ENCODE measurements at regions not wholly inside any gene's neighbourhood (a gene's known extent, or its start where the extent isn't known, plus 50 kb on each side); places are given as distances from the start of the nearest gene placed in this dataset.
A peak's percentile ranks its signal among the peaks of the same experiment; 100 is the strongest.

DNA sequence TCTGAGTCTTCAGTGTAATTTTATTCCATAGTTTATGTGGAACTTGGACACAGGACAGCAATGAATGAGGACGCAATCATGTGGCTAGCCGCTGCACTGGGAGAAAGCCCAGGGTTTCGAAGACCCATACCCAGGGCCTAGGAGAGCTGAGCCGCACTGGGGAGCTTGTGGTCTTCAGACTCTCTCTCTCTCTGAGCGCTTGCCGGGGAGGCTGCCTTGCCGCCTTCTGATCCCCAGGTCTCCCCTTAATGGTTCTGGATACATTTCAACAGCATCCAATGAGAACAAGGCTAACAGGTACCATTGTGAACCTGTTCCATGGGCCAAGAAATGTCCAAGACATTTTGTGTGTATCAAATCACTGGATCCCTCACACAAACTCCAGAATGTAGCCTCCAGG, 383.4 kb downstream of the ICE1 start:
- no peak for TF ChIP-seq CTCF (IDR thresholded peaks at IDR 0.05)
- intact Hi-C loops (cut with DNase I) = no loop called here
- Histone ChIP-seq H3K27me3 (no peaks in the 10 kb centered on the region), H3K27ac (no peak overlapping the region), H3K9me3 (no peaks in the 10 kb centered on the region), H3K4me1 (no peaks in the 10 kb centered on the region), H3K36me3 (no peaks in the 10 kb centered on the region), H3K4me3 (no peak overlapping the region)
- DNase-seq = no peak
- ATAC-seq = no peak

DNA sequence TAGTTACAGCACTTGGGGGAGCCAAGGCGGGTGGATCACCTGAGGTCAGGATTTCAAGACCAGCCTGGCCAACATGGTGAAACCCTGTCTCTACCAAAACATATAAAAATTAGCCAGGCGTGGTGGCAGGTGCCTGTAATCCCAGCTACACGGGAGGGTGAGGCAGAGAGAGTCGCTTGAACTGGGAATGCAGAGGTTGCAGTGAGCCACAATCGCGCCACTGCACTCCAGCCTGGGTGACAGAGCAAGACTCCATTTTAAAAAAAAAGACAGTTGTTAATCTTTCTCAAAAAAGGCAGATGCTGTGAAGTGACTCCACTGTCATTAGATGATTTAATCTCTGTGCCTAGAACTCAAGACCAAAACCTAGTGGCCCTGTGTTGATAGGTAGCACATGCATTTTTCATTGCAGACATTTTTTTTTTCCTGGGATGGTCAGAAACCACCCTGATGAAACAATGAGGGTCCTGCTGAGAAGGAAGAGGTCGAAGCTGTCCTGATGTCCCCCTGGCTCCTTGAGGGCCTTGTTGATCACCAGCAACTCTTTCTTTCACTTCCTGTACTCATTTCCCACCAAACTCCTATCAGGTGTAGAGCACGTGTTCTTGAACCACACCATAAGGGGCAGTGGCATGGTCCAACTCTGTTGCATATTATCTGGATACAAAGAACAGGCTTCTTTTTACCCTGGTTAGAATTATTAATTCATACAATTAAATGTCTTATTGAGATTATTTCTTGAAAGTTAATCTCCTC, 382.2 kb downstream of the ICE1 start:
- H3K4me3 ChIP-seq = no peak overlapping the region
- TF ChIP-seq CTCF (IDR thresholded peaks at IDR 0.05) = no peak
- H3K27ac ChIP-seq = no peak overlapping the region
- H3K36me3 ChIP-seq = no peaks in the 10 kb centered on the region
- no peaks in the 10 kb centered on the region for H3K9me3 ChIP-seq
- intact Hi-C loops (cut with DNase I) = no loop called here
- no peaks in the 10 kb centered on the region for H3K4me1 ChIP-seq
- DNase-seq = no peak
- H3K27me3 ChIP-seq = no peaks in the 10 kb centered on the region
- no peak for ATAC-seq

- Histone ChIP-seq H3K4me1 (no peaks in the 10 kb centered on the region), H3K36me3 (no peaks in the 10 kb centered on the region), H3K27ac (no peak overlapping the region), H3K27me3 (no peaks in the 10 kb centered on the region), H3K9me3 (no peaks in the 10 kb centered on the region), H3K4me3 (no peak overlapping the region)
- intact Hi-C loops (cut with DNase I) = no loop called here
- DNase-seq = no peak
- no peak for TF ChIP-seq CTCF (IDR thresholded peaks at IDR 0.05)
- peak; percentile 32 for ATAC-seq
Observed at GRCh38 chr5:5800801-5801761, 378.6 kb downstream of the ICE1 start.

GRCh38 chr5:5799826-5800225, 377.3 kb downstream of the ICE1 start:
- H3K9me3 ChIP-seq = no peaks in the 10 kb centered on the region
- no peaks in the 10 kb centered on the region for H3K4me1 ChIP-seq
- no peak overlapping the region for H3K4me3 ChIP-seq
- H3K36me3 ChIP-seq = no peaks in the 10 kb centered on the region
- no peaks in the 10 kb centered on the region for H3K27me3 ChIP-seq
- H3K27ac ChIP-seq = no peak overlapping the region
- intact Hi-C loops (cut with DNase I) = no loop called here
- ATAC-seq (no peak), DNase-seq (no peak)
- no peak for TF ChIP-seq CTCF (IDR thresholded peaks at IDR 0.05)

DNA sequence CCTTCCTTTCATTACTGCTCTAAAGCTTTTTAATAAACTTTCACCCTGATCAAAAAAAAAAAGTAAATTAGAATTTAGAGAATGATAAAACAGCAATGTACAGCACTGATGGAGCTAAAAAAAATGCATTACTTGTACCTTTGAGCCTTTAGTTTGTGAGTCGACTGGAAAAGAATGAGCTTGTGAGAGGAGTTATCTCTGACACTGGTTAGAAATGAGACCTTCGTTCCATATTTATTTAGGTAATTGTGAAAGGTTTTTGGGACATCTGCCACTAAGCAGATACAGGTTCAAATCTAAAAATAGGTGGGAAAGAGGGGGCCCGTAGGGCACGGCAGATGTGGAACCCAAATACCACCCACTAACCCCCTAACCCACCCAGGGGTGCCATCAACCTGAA, 376.8 kb downstream of the ICE1 start:
- ATAC-seq = no peak
- no peak for DNase-seq
- intact Hi-C loops (cut with DNase I) = no loop called here
- no peaks in the 10 kb centered on the region for H3K4me1 ChIP-seq
- no peak overlapping the region for H3K4me3 ChIP-seq
- no peaks in the 10 kb centered on the region for H3K27me3 ChIP-seq
- no peaks in the 10 kb centered on the region for H3K9me3 ChIP-seq
- H3K27ac ChIP-seq = no peak overlapping the region
- H3K36me3 ChIP-seq = no peaks in the 10 kb centered on the region
- TF ChIP-seq CTCF (IDR thresholded peaks at IDR 0.05) = no peak
